ENCODE measurements at regions not wholly inside any gene's neighbourhood (a gene's known extent, or its start where the extent isn't known, plus 50 kb on each side); places are given as distances from the start of the nearest gene placed in this dataset.

- Mint-ChIP-seq H3K36me3 (no peaks in the 10 kb centered on the region), H3K4me1 (ENCODE audit: low read depth) (peaks cover 7% of the 10 kb centered on the region), H3K27me3 (peaks cover 6% of the 10 kb centered on the region), H3K9me3 (ENCODE audit: low read depth) (peaks cover 3% of the 10 kb centered on the region), H3K27ac (no peak overlapping the region), H3K4me3 (no peak overlapping the region)
Observed at GRCh38 chr14:58718226-58719205, 80.8 kb downstream of the DACT1 start.

GRCh38 chr14:58721723-58722122 is 84.0 kb downstream of the DACT1 start:
- H3K27ac Mint-ChIP-seq: no peak overlapping the region
- no peaks in the 10 kb centered on the region for H3K36me3 Mint-ChIP-seq
- peaks cover 2% of the 10 kb centered on the region for H3K4me1 Mint-ChIP-seq (ENCODE audit: low read depth)
- H3K9me3 Mint-ChIP-seq (ENCODE audit: low read depth): peaks cover 3% of the 10 kb centered on the region
- no peak overlapping the region for H3K4me3 Mint-ChIP-seq
- peaks cover 4% of the 10 kb centered on the region for H3K27me3 Mint-ChIP-seq

- Mint-ChIP-seq H3K27me3 (peaks cover 4% of the 10 kb centered on the region), H3K27ac (no peak overlapping the region), H3K4me1 (ENCODE audit: low read depth) (no peaks in the 10 kb centered on the region), H3K36me3 (no peaks in the 10 kb centered on the region), H3K9me3 (ENCODE audit: low read depth) (peaks cover 3% of the 10 kb centered on the region), H3K4me3 (no peak overlapping the region)
Observed at GRCh38 chr14:58722441-58722840, 84.7 kb downstream of the DACT1 start.

GRCh38 chr14:58724206-58724605 is 86.4 kb downstream of the DACT1 start:
- H3K4me1 Mint-ChIP-seq (ENCODE audit: low read depth): no peaks in the 10 kb centered on the region
- no peaks in the 10 kb centered on the region for H3K36me3 Mint-ChIP-seq
- H3K4me3 Mint-ChIP-seq: no peak overlapping the region
- peaks cover 4% of the 10 kb centered on the region for H3K27me3 Mint-ChIP-seq
- peaks cover 3% of the 10 kb centered on the region for H3K9me3 Mint-ChIP-seq (ENCODE audit: low read depth)
- H3K27ac Mint-ChIP-seq: no peak overlapping the region

GRCh38 chr14:58724702-58725101 is 86.9 kb downstream of the DACT1 start:
- Mint-ChIP-seq H3K27ac (no peak overlapping the region), H3K9me3 (ENCODE audit: low read depth) (peaks cover 2% of the 10 kb centered on the region), H3K4me3 (no peak overlapping the region), H3K4me1 (ENCODE audit: low read depth) (no peaks in the 10 kb centered on the region), H3K36me3 (no peaks in the 10 kb centered on the region), H3K27me3 (peaks cover 3% of the 10 kb centered on the region)

- H3K4me3 Mint-ChIP-seq: no peak overlapping the region
- H3K4me1 Mint-ChIP-seq (ENCODE audit: low read depth): no peaks in the 10 kb centered on the region
- H3K36me3 Mint-ChIP-seq: no peaks in the 10 kb centered on the region
- no peaks in the 10 kb centered on the region for H3K9me3 Mint-ChIP-seq (ENCODE audit: low read depth)
- no peak overlapping the region for H3K27ac Mint-ChIP-seq
- H3K27me3 Mint-ChIP-seq: peaks cover 2% of the 10 kb centered on the region
Observed at GRCh38 chr14:58725226-58725625, 87.5 kb downstream of the DACT1 start.

- no peak overlapping the region for H3K27ac Mint-ChIP-seq
- no peak overlapping the region for H3K4me3 Mint-ChIP-seq
- no peaks in the 10 kb centered on the region for H3K9me3 Mint-ChIP-seq (ENCODE audit: low read depth)
- peaks cover 2% of the 10 kb centered on the region for H3K27me3 Mint-ChIP-seq
- no peaks in the 10 kb centered on the region for H3K4me1 Mint-ChIP-seq (ENCODE audit: low read depth)
- H3K36me3 Mint-ChIP-seq: no peaks in the 10 kb centered on the region
Observed at GRCh38 chr14:58725871-58726270, 88.1 kb downstream of the DACT1 start.

GRCh38 chr14:58730792-58731464 is 93.2 kb downstream of the DACT1 start:
- Mint-ChIP-seq H3K4me1 (ENCODE audit: low read depth) (no peaks in the 10 kb centered on the region), H3K9me3 (ENCODE audit: low read depth) (no peaks in the 10 kb centered on the region), H3K27ac (no peak overlapping the region), H3K27me3 (peaks cover 8% of the 10 kb centered on the region), H3K4me3 (no peak overlapping the region), H3K36me3 (no peaks in the 10 kb centered on the region)

- no peaks in the 10 kb centered on the region for H3K36me3 Mint-ChIP-seq
- H3K27me3 Mint-ChIP-seq: peaks cover 9% of the 10 kb centered on the region
Observed at GRCh38 chr14:58731465-58732293, 93.9 kb downstream of the DACT1 start.

GRCh38 chr14:58732387-58732786 is 94.6 kb downstream of the DACT1 start:
- no peak overlapping the region for H3K27ac Mint-ChIP-seq
- H3K9me3 Mint-ChIP-seq (ENCODE audit: low read depth): no peaks in the 10 kb centered on the region
- H3K4me1 Mint-ChIP-seq (ENCODE audit: low read depth): no peaks in the 10 kb centered on the region
- peaks cover 10% of the 10 kb centered on the region for H3K27me3 Mint-ChIP-seq
- H3K4me3 Mint-ChIP-seq: no peak overlapping the region
- no peaks in the 10 kb centered on the region for H3K36me3 Mint-ChIP-seq

More at GRCh38 chr14:58731465-58732293, 93.9 kb downstream of the DACT1 start:
- H3K4me1 Mint-ChIP-seq (ENCODE audit: low read depth): no peaks in the 10 kb centered on the region
- H3K4me3 Mint-ChIP-seq: no peak overlapping the region
- H3K9me3 Mint-ChIP-seq (ENCODE audit: low read depth): no peaks in the 10 kb centered on the region
- H3K27ac Mint-ChIP-seq: no peak overlapping the region

GRCh38 chr14:58733451-58734208 is 95.9 kb downstream of the DACT1 start:
- Mint-ChIP-seq H3K4me3 (no peak overlapping the region), H3K36me3 (no peaks in the 10 kb centered on the region), H3K27ac (no peak overlapping the region)

GRCh38 chr14:58735596-58735995 is 97.8 kb downstream of the DACT1 start:
- Mint-ChIP-seq H3K4me1 (ENCODE audit: low read depth) (no peaks in the 10 kb centered on the region), H3K27me3 (peaks cover 15% of the 10 kb centered on the region), H3K4me3 (no peak overlapping the region), H3K27ac (no peak overlapping the region), H3K9me3 (ENCODE audit: low read depth) (no peaks in the 10 kb centered on the region), H3K36me3 (no peaks in the 10 kb centered on the region)

More at GRCh38 chr14:58733451-58734208, 95.9 kb downstream of the DACT1 start:
- H3K27me3 Mint-ChIP-seq: peaks cover 10% of the 10 kb centered on the region
- H3K4me1 Mint-ChIP-seq (ENCODE audit: low read depth): no peaks in the 10 kb centered on the region
- no peaks in the 10 kb centered on the region for H3K9me3 Mint-ChIP-seq (ENCODE audit: low read depth)

- Mint-ChIP-seq H3K27me3 (peaks cover 15% of the 10 kb centered on the region), H3K4me3 (no peak overlapping the region), H3K36me3 (no peaks in the 10 kb centered on the region), H3K9me3 (ENCODE audit: low read depth) (no peaks in the 10 kb centered on the region), H3K4me1 (ENCODE audit: low read depth) (no peaks in the 10 kb centered on the region), H3K27ac (no peak overlapping the region)
Observed at GRCh38 chr14:58736606-58737005, 98.8 kb downstream of the DACT1 start.

- no peak overlapping the region for H3K27ac Mint-ChIP-seq
Observed at GRCh38 chr14:58737511-58737910, 99.7 kb downstream of the DACT1 start.

More at GRCh38 chr14:58737511-58737910, 99.7 kb downstream of the DACT1 start:
- H3K36me3 Mint-ChIP-seq: no peaks in the 10 kb centered on the region
- H3K4me1 Mint-ChIP-seq (ENCODE audit: low read depth): no peaks in the 10 kb centered on the region
- H3K4me3 Mint-ChIP-seq: no peak overlapping the region
- H3K27me3 Mint-ChIP-seq: peaks cover 15% of the 10 kb centered on the region
- H3K9me3 Mint-ChIP-seq (ENCODE audit: low read depth): no peaks in the 10 kb centered on the region
